Neutrophil (primary cell): ENCODE measurements at regions not wholly inside any gene's neighbourhood (a gene's known extent, or its start where the extent isn't known, plus 50 kb on each side); places are given as distances from the start of the nearest gene placed in this dataset.
"Not testable (repeated sequence)": the region's sequence is repeated elsewhere in the genome, so short reads cannot be mapped to it uniquely, and the experiment has no call there.

Experiments
- H3K27ac ChIP-seq: fragments of 200-600 bp; sonication (generic); 2 replicates; pipeline ENCODE4 v1.5.1; 2016; ENCODE audit warnings: mild to moderate bottlenecking, moderate library complexity
- H3K27me3 ChIP-seq: fragments of 200-600 bp; sonication (generic); 2 replicates; pipeline ENCODE4 v1.6.0; 2016; ENCODE audit warnings: mild to moderate bottlenecking
- H3K36me3 ChIP-seq: fragments of 200-600 bp; sonication (generic); 2 replicates; pipeline ENCODE4 v1.5.1; 2017
- H3K4me1 ChIP-seq, 2 experiments: fragments of 200-600 bp in 1 of 2; sonication (generic) in 1 of 2; 1 replicate in 1 of 2; 2 replicates in 1 of 2; pipeline versions ENCODE4 v1.5.1 to v1.6.1; 2013 to 2016; ENCODE audit warnings: low read depth in 1 of 2, low read length in 1 of 2, mild to moderate bottlenecking in 1 of 2, moderate library complexity in 1 of 2; ENCODE audit not compliant: control insufficient read depth in 1 of 2, insufficient read depth in 1 of 2
- H3K4me3 ChIP-seq, 2 experiments: fragments of 200-600 bp in 1 of 2; sonication (generic) in 1 of 2; 1 replicate in 1 of 2; 2 replicates in 1 of 2; pipeline ENCODE4 v1.5.1; 2013 to 2016; ENCODE audit warnings: low read depth in 1 of 2, low read length in 1 of 2, mild to moderate bottlenecking in 1 of 2, moderate library complexity in 1 of 2
- H3K9me3 ChIP-seq: fragments of 200-600 bp; sonication (generic); 2 replicates; pipeline ENCODE4 v1.5.1; 2016
- TF ChIP-seq, protein P1 (sequence below): fragments of 200-600 bp; sonication (generic); IDR thresholded peaks from 2 replicates; pipeline ENCODE4 v1.5.1; 2016; ENCODE audit warnings: antibody characterized with exemption

- Histone ChIP-seq H3K27me3 (no peaks in the 10 kb centered on the region), H3K9me3 (no peaks in the 10 kb centered on the region), H3K27ac (no peak overlapping the region), H3K4me1 (no peaks in the 10 kb centered on the region), H3K4me3 (no peak overlapping the region), H3K36me3 (peaks cover 28% of the 10 kb centered on the region)
- TF ChIP-seq, protein P1, sequence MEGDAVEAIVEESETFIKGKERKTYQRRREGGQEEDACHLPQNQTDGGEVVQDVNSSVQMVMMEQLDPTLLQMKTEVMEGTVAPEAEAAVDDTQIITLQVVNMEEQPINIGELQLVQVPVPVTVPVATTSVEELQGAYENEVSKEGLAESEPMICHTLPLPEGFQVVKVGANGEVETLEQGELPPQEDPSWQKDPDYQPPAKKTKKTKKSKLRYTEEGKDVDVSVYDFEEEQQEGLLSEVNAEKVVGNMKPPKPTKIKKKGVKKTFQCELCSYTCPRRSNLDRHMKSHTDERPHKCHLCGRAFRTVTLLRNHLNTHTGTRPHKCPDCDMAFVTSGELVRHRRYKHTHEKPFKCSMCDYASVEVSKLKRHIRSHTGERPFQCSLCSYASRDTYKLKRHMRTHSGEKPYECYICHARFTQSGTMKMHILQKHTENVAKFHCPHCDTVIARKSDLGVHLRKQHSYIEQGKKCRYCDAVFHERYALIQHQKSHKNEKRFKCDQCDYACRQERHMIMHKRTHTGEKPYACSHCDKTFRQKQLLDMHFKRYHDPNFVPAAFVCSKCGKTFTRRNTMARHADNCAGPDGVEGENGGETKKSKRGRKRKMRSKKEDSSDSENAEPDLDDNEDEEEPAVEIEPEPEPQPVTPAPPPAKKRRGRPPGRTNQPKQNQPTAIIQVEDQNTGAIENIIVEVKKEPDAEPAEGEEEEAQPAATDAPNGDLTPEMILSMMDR: no peak
Observed at GRCh38 chr16:29232811-29233704, 173.5 kb downstream of the NPIPB11 start.

DNA sequence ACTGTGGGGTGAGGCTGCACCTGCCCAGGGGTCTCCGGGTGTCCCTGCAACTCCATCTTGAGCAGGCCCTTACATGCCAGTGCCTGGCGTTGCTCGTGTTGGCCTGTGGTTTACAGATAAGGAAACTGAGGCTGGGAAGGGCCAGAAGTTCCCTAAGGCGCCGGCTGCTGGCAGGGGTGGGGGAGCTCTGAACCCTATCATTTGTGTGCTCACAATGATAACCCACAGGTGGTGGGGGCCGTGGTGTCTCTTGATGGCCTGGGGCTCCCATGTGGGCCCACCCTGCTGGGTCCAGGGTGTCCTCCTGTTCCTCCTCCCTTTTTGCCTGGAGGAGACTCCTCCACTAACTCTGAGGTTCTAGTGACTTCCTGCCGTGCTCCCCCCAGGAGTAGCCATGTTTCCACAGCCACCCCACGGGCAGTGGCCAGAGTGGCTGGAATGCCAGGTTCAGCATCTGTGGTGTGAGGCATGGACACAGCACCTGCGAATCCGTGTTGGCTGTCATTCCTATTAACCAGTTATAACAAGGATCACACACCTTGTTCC is 174.3 kb downstream of the NPIPB11 start:
- H3K9me3 ChIP-seq, H3K4me1 ChIP-seq, H3K27ac ChIP-seq, H3K4me3 ChIP-seq, H3K27me3 ChIP-seq: not testable (repeated sequence)
- peaks cover 28% of the 10 kb centered on the region for H3K36me3 ChIP-seq

DNA sequence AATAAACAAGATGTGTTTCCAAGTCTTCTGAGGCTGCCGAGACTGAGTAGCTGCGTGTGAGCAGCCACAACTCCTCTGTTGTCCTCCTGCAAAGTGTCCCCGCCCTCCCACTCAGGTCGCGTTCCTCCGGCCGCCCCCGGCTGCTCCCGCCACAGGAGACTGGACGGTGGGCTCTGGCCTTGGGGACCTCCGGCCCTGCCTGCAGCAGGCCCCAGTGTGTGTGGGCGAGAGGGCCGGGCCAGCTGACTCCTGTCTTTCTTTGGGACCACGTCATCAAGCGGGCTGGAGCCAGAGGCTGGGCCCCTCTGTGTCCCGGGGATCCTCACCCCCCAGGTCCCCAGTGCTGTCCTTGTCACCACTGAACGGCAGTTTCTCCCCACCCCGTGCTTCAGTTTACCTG is 175.3 kb downstream of the NPIPB11 start:
- TF ChIP-seq, protein P1: no peak
- Histone ChIP-seq H3K9me3 (no peaks in the 10 kb centered on the region), H3K36me3 (peaks cover 28% of the 10 kb centered on the region), H3K27me3 (no peaks in the 10 kb centered on the region), H3K4me1 (no peaks in the 10 kb centered on the region), H3K4me3 (no peak overlapping the region), H3K27ac (no peak overlapping the region)

DNA sequence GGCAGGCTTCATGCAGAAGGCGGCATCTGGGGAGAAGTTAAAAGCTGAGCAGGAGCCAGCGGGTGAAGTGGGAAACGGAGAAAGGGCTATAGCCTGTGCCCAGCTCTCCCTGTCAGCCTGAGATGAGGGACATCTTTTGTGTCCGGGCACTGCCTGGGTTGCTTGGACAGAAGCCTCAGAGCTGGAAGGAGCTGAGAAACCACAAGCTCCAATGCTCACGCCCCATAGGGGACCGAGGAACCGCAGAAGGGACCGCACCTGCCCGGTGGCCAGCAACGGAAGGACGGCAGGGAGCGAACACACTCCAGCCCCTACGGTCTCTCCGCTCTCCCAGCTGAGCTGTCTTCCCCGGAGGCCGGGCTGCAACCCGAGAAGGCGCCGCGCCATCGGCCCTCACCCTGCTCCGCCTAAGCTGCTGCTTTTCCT is 175.8 kb downstream of the NPIPB11 start:
- Histone ChIP-seq H3K9me3 (no peaks in the 10 kb centered on the region), H3K36me3 (peaks cover 28% of the 10 kb centered on the region), H3K4me1 (no peaks in the 10 kb centered on the region), H3K4me3 (no peak overlapping the region), H3K27me3 (no peaks in the 10 kb centered on the region), H3K27ac (no peak overlapping the region)
- TF ChIP-seq, protein P1: no peak

- not testable (repeated sequence) for H3K9me3 ChIP-seq, H3K4me3 ChIP-seq, H3K27ac ChIP-seq
Observed at GRCh38 chr16:29230006-29230668, 176.4 kb downstream of the NPIPB11 start.

DNA sequence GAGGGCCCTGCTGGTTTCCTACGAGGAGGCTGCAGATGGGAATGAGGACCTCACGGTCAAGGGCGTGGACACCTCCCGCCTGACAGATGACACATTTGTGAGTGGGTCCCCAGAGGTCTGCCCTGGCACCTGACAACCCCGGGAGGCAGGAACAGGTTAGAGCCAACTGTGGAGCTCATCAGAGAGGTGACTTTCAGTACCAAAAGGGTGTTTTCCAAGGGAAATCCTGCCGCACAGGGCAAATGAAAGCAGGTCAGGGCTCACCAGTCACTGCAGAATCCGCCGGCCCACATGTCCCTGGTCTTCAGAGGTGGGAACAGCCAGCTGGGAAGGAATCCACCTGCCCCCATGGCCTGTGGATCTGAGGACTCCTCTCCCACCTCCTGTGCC is 176.9 kb downstream of the NPIPB11 start:
- not testable (repeated sequence) for H3K4me3 ChIP-seq, H3K27ac ChIP-seq, H3K4me1 ChIP-seq, H3K9me3 ChIP-seq, H3K27me3 ChIP-seq
- peaks cover 24% of the 10 kb centered on the region for H3K36me3 ChIP-seq

More at GRCh38 chr16:29230006-29230668, 176.4 kb downstream of the NPIPB11 start:
- peaks cover 28% of the 10 kb centered on the region for H3K36me3 ChIP-seq
- H3K4me1 ChIP-seq, H3K27me3 ChIP-seq: not testable (repeated sequence)

- H3K27me3 ChIP-seq, H3K9me3 ChIP-seq, H3K4me1 ChIP-seq, H3K4me3 ChIP-seq, H3K27ac ChIP-seq: not testable (repeated sequence)
- H3K36me3 ChIP-seq: peaks cover 24% of the 10 kb centered on the region
Observed at GRCh38 chr16:29228664-29229611, 177.6 kb downstream of the NPIPB11 start.

GRCh38 chr16:29227751-29228663 is 178.5 kb downstream of the NPIPB11 start:
- not testable (repeated sequence) for H3K27me3 ChIP-seq, H3K27ac ChIP-seq, H3K9me3 ChIP-seq, H3K4me3 ChIP-seq, H3K4me1 ChIP-seq
- peaks cover 24% of the 10 kb centered on the region for H3K36me3 ChIP-seq
